ENCODE measurements at regions not wholly inside any gene's neighbourhood (a gene's known extent, or its start where the extent isn't known, plus 50 kb on each side); places are given as distances from the start of the nearest gene placed in this dataset.

GRCh38 chr14:25803386-25804018 lies 753.6 kb upstream of the STXBP6 start:
- Histone ChIP-seq H3K9me3 (ENCODE audit: severe bottlenecking) (no peaks in the 10 kb centered on the region), H3K4me3 (ENCODE audit: severe bottlenecking) (no peak overlapping the region), H3K27ac (ENCODE audit: poor library complexity, severe bottlenecking) (no peak overlapping the region), H3K27me3 (ENCODE audit: insufficient read depth, poor library complexity, severe bottlenecking) (no peaks in the 10 kb centered on the region), H3K4me1 (ENCODE audit: insufficient read depth, poor library complexity, severe bottlenecking) (no peaks in the 10 kb centered on the region), H3K36me3 (ENCODE audit: low read depth) (no peaks in the 10 kb centered on the region)
- TF ChIP-seq CTCF (IDR thresholded peaks at IDR 0.05; ENCODE audit: poor library complexity, severe bottlenecking), result no peak
- DNase-seq (ENCODE audit: low spot score), result no peak
- ATAC-seq (ENCODE audit: low read depth), result no peak

DNA sequence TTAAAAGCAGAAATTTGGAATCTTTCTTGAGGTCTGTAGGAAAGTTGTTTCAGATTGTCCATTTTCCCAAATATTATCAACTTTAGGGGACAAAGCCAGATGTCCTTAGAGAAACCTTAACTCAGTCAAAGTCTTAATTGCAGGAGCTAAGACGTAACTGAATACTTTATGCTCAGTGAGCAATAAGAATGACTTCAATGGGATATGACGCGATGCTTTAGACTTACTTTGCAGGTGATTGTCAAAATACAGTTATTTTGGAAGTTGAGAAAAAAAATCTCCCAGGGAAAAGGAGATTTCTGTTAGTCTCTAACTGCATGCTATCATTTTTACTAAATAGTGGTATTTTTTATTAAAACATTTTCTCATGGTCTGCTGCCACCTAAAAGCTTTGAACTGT lies 750.9 kb upstream of the STXBP6 start:
- Histone ChIP-seq H3K27me3 (ENCODE audit: insufficient read depth, poor library complexity, severe bottlenecking) (no peaks in the 10 kb centered on the region), H3K36me3 (ENCODE audit: low read depth) (no peaks in the 10 kb centered on the region), H3K27ac (ENCODE audit: poor library complexity, severe bottlenecking) (no peak overlapping the region), H3K4me1 (ENCODE audit: insufficient read depth, poor library complexity, severe bottlenecking) (no peaks in the 10 kb centered on the region), H3K9me3 (ENCODE audit: severe bottlenecking) (no peaks in the 10 kb centered on the region), H3K4me3 (ENCODE audit: severe bottlenecking) (no peak overlapping the region)
- no peak for TF ChIP-seq CTCF (IDR thresholded peaks at IDR 0.05; ENCODE audit: poor library complexity, severe bottlenecking)
- ATAC-seq (ENCODE audit: low read depth) (no peak), DNase-seq (ENCODE audit: low spot score) (no peak)

DNA sequence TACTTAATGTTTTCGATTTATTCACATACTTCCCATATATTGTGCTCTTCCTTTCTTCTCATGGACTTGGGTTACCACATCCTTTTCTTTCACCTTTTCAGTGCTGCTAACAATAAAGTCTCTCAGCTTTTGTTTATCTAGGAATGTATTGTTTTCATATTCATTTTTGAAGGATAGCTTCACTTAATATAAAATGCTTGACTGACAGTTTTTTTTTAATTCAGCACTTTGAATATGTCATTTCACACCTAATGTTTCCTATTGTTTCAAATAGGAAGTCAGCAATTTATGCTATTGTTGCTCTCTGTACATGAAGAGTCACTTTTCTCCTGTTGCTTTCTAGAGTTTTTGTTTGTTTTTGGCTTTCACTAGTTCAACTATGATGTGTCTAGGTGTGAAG lies 738.3 kb upstream of the STXBP6 start:
- no peak overlapping the region for H3K4me3 ChIP-seq (ENCODE audit: severe bottlenecking)
- ATAC-seq (ENCODE audit: low read depth) (no peak), DNase-seq (ENCODE audit: low spot score) (no peak)
- no peaks in the 10 kb centered on the region for H3K9me3 ChIP-seq (ENCODE audit: severe bottlenecking)
- H3K27ac ChIP-seq (ENCODE audit: poor library complexity, severe bottlenecking), result no peak overlapping the region
- peaks cover 2% of the 10 kb centered on the region for H3K27me3 ChIP-seq (ENCODE audit: insufficient read depth, poor library complexity, severe bottlenecking)
- no peaks in the 10 kb centered on the region for H3K36me3 ChIP-seq (ENCODE audit: low read depth)
- TF ChIP-seq CTCF (IDR thresholded peaks at IDR 0.05; ENCODE audit: poor library complexity, severe bottlenecking), result no peak
- H3K4me1 ChIP-seq (ENCODE audit: insufficient read depth, poor library complexity, severe bottlenecking), result no peaks in the 10 kb centered on the region

DNA sequence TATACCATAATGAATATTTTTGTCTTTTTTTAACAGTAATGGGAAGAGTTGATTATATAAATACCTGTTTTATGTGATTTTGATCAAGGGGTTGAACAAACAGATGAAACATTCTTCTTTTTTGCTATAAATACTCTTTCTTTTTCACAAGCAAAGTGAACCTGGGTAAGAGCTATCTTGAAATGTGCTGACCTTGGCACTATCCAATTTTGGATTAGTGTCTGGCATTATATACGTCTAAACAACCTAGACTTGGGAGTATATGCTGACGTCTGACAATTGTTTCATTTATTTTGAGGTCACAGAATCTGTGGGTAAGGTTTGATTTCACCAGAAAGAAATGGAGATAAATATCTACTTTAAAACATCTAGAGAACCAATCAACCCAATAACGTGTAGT lies 716.0 kb upstream of the STXBP6 start:
- Histone ChIP-seq H3K9me3 (ENCODE audit: severe bottlenecking) (no peaks in the 10 kb centered on the region), H3K27ac (ENCODE audit: poor library complexity, severe bottlenecking) (no peak overlapping the region), H3K4me3 (ENCODE audit: severe bottlenecking) (no peak overlapping the region), H3K36me3 (ENCODE audit: low read depth) (no peaks in the 10 kb centered on the region), H3K27me3 (ENCODE audit: insufficient read depth, poor library complexity, severe bottlenecking) (peaks cover 14% of the 10 kb centered on the region), H3K4me1 (ENCODE audit: insufficient read depth, poor library complexity, severe bottlenecking) (no peaks in the 10 kb centered on the region)
- TF ChIP-seq CTCF (IDR thresholded peaks at IDR 0.05; ENCODE audit: poor library complexity, severe bottlenecking), result no peak
- DNase-seq (ENCODE audit: low spot score), result no peak
- ATAC-seq (ENCODE audit: low read depth), result no peak

GRCh38 chr14:25759920-25760655 lies 710.1 kb upstream of the STXBP6 start:
- ATAC-seq (ENCODE audit: low read depth), result no peak

More at GRCh38 chr14:25759920-25760655, 710.1 kb upstream of the STXBP6 start:
- Histone ChIP-seq H3K4me1 (ENCODE audit: insufficient read depth, poor library complexity, severe bottlenecking) (no peaks in the 10 kb centered on the region), H3K27me3 (ENCODE audit: insufficient read depth, poor library complexity, severe bottlenecking) (peaks cover 1% of the 10 kb centered on the region), H3K4me3 (ENCODE audit: severe bottlenecking) (no peak overlapping the region), H3K9me3 (ENCODE audit: severe bottlenecking) (no peaks in the 10 kb centered on the region), H3K27ac (ENCODE audit: poor library complexity, severe bottlenecking) (no peak overlapping the region), H3K36me3 (ENCODE audit: low read depth) (no peaks in the 10 kb centered on the region)
- TF ChIP-seq CTCF (IDR thresholded peaks at IDR 0.05; ENCODE audit: poor library complexity, severe bottlenecking), result no peak
- DNase-seq (ENCODE audit: low spot score), result no peak
